Upper lobe of left lung (tissue), 6 donors: ENCODE measurements at regions not wholly inside any gene's neighbourhood (a gene's known extent, or its start where the extent isn't known, plus 50 kb on each side); places are given as distances from the start of the nearest gene placed in this dataset.
"Not testable (repeated sequence)": the region's sequence is repeated elsewhere in the genome, so short reads cannot be mapped to it uniquely, and the experiment has no call there.

Source experiments
- ATAC-seq, 2 donors: fragments of 200-7000 bp; cut with Tn5 transposase; one replicate each; pipeline ENCODE4 v1.9.1; 2022; ENCODE audit warnings: mild to moderate bottlenecking in 2 of 2, moderate library complexity in 2 of 2; ENCODE audit not compliant: low FRiP score in 2 of 2
- DNase-seq, 2 donors: peaks; one replicate each; pipeline ENCODE4 v3.0.0-alpha.2; 2019 to 2020
- H3K27ac ChIP-seq, 4 donors: fragments of 200-600 bp; sonication (generic); one replicate each; pipeline ENCODE4 v1.5.1; 2016 to 2019
- H3K27me3 ChIP-seq, 4 donors: fragments of 200-600 bp; sonication (generic); one replicate each; pipeline ENCODE4 v1.5.1; 2017 to 2019
- H3K36me3 ChIP-seq, 4 donors: fragments of 200-600 bp; sonication (generic); one replicate each; pipeline ENCODE4 v1.5.1; 2016 to 2019
- H3K4me1 ChIP-seq, 4 donors: fragments of 200-600 bp; sonication (generic); one replicate each; pipeline ENCODE4 v1.5.1; 2018 to 2019
- H3K4me3 ChIP-seq, 4 donors: fragments of 200-600 bp; sonication (generic); one replicate each; pipeline ENCODE4 v1.5.1; 2017 to 2019; ENCODE audit warnings: mild to moderate bottlenecking in 2 of 4, moderate library complexity in 1 of 4
- H3K9me3 ChIP-seq, 4 donors: fragments of 200-600 bp; sonication (generic); one replicate each; pipeline ENCODE4 v1.5.1; 2018 to 2019
- EP300 ChIP-seq, 4 donors: sonication (generic); formaldehyde crosslinking; IDR thresholded peaks; one replicate each; pipeline ENCODE4 v1.5.1; 2017; ENCODE audit warnings: antibody characterized with exemption in 4 of 4, control low read depth in 2 of 4
- POLR2A ChIP-seq, 4 donors: fragments of 450-650 bp; IDR thresholded peaks; one replicate each; pipeline ENCODE4 v1.5.1; 2016 to 2017; ENCODE audit warnings: antibody characterized with exemption in 4 of 4, mild to moderate bottlenecking in 2 of 4
- POLR2AphosphoS5 ChIP-seq, 2 donors: sonication (generic); formaldehyde crosslinking; IDR thresholded peaks; one replicate each; pipeline ENCODE4 v1.5.1; 2017; ENCODE audit warnings: antibody characterized with exemption in 2 of 2
- WGBS, 2 donors: methylation state at CpG; one replicate each; pipeline ENCODE4 v1.1.5; 2017 to 2018; 5-methylcytosine and 5-hydroxymethylcytosine counted together
- TF ChIP-seq, protein P1 (sequence below), 6 experiments: fragments of 450-650 bp in 4 of 6; fragments of 200-600 bp in 2 of 6; sonication (generic) in 2 of 6; IDR thresholded peaks; one replicate each; pipeline ENCODE4 v1.5.1; 2016 to 2019; ENCODE audit warnings: antibody characterized with exemption in 6 of 6
- donor health status: DM: no; HTN: no; CAD: no; lungs with moderate emphysema.
- donor health status: DM: no; HTN: yes; CAD: no; lungs with severe emphysema.

- Histone ChIP-seq H3K36me3 (no peaks in the 10 kb centered on the region), H3K4me1 (no peaks in the 10 kb centered on the region), H3K4me3 (no peak overlapping the region), H3K27me3 (no peaks in the 10 kb centered on the region), H3K9me3 (no peaks in the 10 kb centered on the region), H3K27ac (no peak overlapping the region)
- no peak for ATAC-seq
- 73 to 77% methylated on average over 16 of the region's 16 CpGs for WGBS, 2 donors
- TF ChIP-seq POLR2AphosphoS5 (IDR thresholded peaks at IDR 0.05) (no peak), POLR2A (IDR thresholded peaks at IDR 0.05) (no peak), EP300 (IDR thresholded peaks at IDR 0.05) (no peak)
- TF ChIP-seq, protein P1, sequence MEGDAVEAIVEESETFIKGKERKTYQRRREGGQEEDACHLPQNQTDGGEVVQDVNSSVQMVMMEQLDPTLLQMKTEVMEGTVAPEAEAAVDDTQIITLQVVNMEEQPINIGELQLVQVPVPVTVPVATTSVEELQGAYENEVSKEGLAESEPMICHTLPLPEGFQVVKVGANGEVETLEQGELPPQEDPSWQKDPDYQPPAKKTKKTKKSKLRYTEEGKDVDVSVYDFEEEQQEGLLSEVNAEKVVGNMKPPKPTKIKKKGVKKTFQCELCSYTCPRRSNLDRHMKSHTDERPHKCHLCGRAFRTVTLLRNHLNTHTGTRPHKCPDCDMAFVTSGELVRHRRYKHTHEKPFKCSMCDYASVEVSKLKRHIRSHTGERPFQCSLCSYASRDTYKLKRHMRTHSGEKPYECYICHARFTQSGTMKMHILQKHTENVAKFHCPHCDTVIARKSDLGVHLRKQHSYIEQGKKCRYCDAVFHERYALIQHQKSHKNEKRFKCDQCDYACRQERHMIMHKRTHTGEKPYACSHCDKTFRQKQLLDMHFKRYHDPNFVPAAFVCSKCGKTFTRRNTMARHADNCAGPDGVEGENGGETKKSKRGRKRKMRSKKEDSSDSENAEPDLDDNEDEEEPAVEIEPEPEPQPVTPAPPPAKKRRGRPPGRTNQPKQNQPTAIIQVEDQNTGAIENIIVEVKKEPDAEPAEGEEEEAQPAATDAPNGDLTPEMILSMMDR (IDR thresholded peaks at IDR 0.05): no peak
- no peak for DNase-seq
These were observed 339.6 kb upstream of the PCDH10 start for GRCh38 chr4:132809298-132810032.

DNA sequence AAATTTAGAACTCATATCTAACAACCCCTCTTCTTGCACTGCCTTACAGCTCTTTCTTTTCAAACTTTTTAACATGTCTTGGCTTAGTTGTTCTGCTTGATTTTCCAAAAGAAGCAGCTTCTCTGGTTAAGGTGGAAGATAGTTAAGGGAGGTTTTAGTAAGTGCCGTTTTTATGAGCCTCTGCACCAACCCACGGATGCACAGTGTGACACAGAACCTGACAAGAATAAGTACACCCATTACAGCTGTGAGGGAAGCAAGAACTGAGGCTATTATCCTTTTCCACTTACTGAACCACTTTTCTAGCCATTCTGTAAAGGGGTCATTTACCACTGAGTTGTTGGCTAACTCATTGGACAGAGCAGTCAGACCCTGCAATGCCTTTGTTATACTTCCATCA, 336.0 kb upstream of the PCDH10 start:
- not testable (repeated sequence) for H3K4me1 ChIP-seq, DNase-seq, H3K27ac ChIP-seq, ATAC-seq, H3K9me3 ChIP-seq, H3K27me3 ChIP-seq, H3K4me3 ChIP-seq, H3K36me3 ChIP-seq
- WGBS, 2 donors: 80 to 90% methylated on average over 2 of the region's 2 CpGs

GRCh38 chr4:132818091-132818490, 331.0 kb upstream of the PCDH10 start:
- H3K4me3 ChIP-seq: no peak overlapping the region
- H3K27ac ChIP-seq: no peak overlapping the region
- 82 to 88% methylated on average over 14 to 15 of the region's 15 CpGs for WGBS, 2 donors
- no peaks in the 10 kb centered on the region for H3K9me3 ChIP-seq
- peak in 1 of 2 donors; percentile 15 for DNase-seq
- H3K27me3 ChIP-seq: no peaks in the 10 kb centered on the region
- H3K36me3 ChIP-seq: no peaks in the 10 kb centered on the region
- ATAC-seq: no peak
- TF ChIP-seq POLR2A (IDR thresholded peaks at IDR 0.05): no peak
- TF ChIP-seq, protein P1 (IDR thresholded peaks at IDR 0.05): no peak
- TF ChIP-seq EP300 (IDR thresholded peaks at IDR 0.05): no peak
- no peak for TF ChIP-seq POLR2AphosphoS5 (IDR thresholded peaks at IDR 0.05)
- H3K4me1 ChIP-seq: no peaks in the 10 kb centered on the region

DNA sequence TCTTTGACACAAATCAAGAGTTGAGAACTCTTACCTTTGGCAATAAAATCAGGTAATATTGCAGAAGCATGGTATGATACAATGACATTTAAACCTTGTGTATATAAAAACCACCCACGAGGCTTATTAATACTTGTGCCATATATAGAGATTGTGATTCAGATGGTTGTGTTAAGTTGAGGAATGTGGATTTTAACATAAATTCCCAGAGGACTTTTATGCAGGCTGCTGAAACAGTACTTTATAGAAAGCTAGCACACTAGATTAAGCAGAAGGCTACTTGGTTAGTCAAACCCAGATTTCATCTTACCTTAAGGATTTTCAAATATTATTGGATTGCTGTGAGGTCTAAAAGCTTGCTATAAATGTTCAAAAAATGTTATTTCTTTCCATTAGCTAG, 325.7 kb upstream of the PCDH10 start:
- DNase-seq (no peak), ATAC-seq (no peak)
- Histone ChIP-seq H3K36me3 (no peaks in the 10 kb centered on the region), H3K4me3 (no peak overlapping the region), H3K27ac (no peak overlapping the region), H3K9me3 (no peaks in the 10 kb centered on the region), H3K4me1 (no peaks in the 10 kb centered on the region), H3K27me3 (no peaks in the 10 kb centered on the region)
- TF ChIP-seq POLR2A (IDR thresholded peaks at IDR 0.05) (no peak), EP300 (IDR thresholded peaks at IDR 0.05) (no peak), POLR2AphosphoS5 (IDR thresholded peaks at IDR 0.05) (no peak)
- TF ChIP-seq, protein P1 (IDR thresholded peaks at IDR 0.05): no peak
- WGBS, 2 donors: 59 to 65% methylated on average over 1 of the region's 1 CpG

GRCh38 chr4:132824761-132825160, 324.3 kb upstream of the PCDH10 start:
- no peaks in the 10 kb centered on the region for H3K36me3 ChIP-seq
- H3K9me3 ChIP-seq: no peaks in the 10 kb centered on the region
- no peaks in the 10 kb centered on the region for H3K4me1 ChIP-seq
- H3K27ac ChIP-seq: no peak overlapping the region
- ATAC-seq: no peak
- H3K4me3 ChIP-seq: no peak overlapping the region
- WGBS, 2 donors: 77 to 90% methylated on average over 8 of the region's 8 CpGs
- no peak for DNase-seq
- TF ChIP-seq POLR2A (IDR thresholded peaks at IDR 0.05) (no peak), EP300 (IDR thresholded peaks at IDR 0.05) (no peak), POLR2AphosphoS5 (IDR thresholded peaks at IDR 0.05) (no peak)
- TF ChIP-seq, protein P1 (IDR thresholded peaks at IDR 0.05): no peak
- no peaks in the 10 kb centered on the region for H3K27me3 ChIP-seq
